22Rv1 (cell line): ENCODE measurements at regions not wholly inside any gene's neighbourhood (a gene's known extent, or its start where the extent isn't known, plus 50 kb on each side); places are given as distances from the start of the nearest gene placed in this dataset.

Experiments used
- H3K27ac ChIP-seq: fragments of 450-650 bp; 2 replicates; pipeline ENCODE4 v1.5.1; 2017
- ZFX ChIP-seq: fragments of 450-650 bp; IDR thresholded peaks from 2 replicates; pipeline ENCODE4 v1.6.1; 2017; ENCODE audit warnings: antibody characterized with exemption, borderline replicate concordance
- TF ChIP-seq, protein P1 (sequence below): fragments of 450-650 bp; IDR thresholded peaks from 2 replicates; pipeline ENCODE4 v1.5.1; 2017; ENCODE audit warnings: mild to moderate bottlenecking

DNA sequence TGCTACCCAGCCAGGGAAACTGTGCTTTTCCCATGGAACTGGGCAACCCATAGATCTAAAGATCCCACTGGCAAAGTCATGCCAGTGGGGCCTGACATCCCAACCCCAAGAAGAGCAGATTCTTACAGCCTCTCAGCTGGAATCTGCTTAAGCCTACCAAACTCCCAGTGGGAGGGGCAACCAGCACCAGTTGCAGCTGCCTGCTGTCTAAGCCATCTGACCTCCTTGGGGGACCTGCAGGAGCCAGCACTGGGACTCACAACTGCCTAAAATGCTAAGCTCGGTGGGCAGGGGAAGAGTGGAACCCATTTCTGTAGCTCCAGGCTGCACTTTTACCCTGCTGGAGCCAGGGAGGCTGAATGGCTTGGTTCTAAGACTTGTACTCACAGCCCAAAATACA is 770.7 kb upstream of the SLC8A1 start:
- H3K27ac ChIP-seq = no peak overlapping the region
- no peak for TF ChIP-seq ZFX
- TF ChIP-seq, protein P1, sequence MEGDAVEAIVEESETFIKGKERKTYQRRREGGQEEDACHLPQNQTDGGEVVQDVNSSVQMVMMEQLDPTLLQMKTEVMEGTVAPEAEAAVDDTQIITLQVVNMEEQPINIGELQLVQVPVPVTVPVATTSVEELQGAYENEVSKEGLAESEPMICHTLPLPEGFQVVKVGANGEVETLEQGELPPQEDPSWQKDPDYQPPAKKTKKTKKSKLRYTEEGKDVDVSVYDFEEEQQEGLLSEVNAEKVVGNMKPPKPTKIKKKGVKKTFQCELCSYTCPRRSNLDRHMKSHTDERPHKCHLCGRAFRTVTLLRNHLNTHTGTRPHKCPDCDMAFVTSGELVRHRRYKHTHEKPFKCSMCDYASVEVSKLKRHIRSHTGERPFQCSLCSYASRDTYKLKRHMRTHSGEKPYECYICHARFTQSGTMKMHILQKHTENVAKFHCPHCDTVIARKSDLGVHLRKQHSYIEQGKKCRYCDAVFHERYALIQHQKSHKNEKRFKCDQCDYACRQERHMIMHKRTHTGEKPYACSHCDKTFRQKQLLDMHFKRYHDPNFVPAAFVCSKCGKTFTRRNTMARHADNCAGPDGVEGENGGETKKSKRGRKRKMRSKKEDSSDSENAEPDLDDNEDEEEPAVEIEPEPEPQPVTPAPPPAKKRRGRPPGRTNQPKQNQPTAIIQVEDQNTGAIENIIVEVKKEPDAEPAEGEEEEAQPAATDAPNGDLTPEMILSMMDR = no peak

DNA sequence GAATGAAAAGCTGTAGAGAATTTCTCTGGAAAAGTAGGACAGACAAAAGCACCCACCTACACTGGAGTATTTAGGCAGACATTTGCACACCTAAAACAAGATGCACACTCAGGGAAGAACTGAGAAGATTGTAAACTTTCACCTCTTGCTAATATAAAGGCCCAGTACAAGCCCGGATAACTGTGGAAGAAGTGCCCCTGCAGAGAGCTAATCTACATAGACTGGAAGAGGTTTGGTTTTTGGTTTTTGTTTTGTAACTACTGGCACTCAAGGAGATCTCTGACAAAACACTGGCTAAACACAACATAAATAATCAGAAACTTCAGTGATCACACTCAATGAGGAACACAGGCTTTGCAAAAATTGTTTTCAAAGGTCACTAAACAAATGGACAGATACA is 782.2 kb upstream of the SLC8A1 start:
- TF ChIP-seq, protein P1 = no peak
- TF ChIP-seq ZFX = no peak
- no peak overlapping the region for H3K27ac ChIP-seq

DNA sequence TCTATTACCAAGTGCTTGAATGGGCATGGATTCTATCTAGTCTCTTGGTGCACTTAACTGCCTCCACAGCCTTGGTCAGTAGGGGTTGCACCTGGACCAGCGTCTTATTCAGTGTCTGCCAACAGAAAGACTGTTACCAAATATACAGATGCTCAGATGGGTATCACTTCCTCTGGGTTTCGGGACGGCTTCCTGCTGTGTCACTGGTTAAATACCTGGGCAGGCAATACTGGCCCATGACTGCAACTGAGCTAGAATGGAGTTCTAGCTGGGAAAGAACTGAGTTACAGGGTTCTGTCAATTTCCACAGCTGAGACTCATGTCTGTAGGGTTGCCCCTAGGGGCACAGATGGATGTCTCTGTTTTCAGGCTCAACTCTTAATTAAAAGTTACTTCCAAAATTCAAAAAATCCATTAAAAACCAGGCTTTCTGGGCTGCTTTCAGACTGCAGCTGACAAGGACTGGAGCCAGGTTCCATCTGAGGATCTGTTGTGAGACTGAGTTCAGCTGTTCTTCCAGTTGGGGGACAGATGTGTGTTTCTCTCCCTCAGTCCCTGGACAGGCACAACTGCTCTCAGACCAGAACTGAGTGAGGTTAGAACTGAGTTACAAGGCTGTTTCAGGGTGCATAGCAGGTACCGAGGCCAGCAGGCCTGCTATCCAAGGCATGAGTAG is 789.6 kb upstream of the SLC8A1 start:
- TF ChIP-seq ZFX = no peak
- TF ChIP-seq, protein P1 = no peak
- no peak overlapping the region for H3K27ac ChIP-seq

DNA sequence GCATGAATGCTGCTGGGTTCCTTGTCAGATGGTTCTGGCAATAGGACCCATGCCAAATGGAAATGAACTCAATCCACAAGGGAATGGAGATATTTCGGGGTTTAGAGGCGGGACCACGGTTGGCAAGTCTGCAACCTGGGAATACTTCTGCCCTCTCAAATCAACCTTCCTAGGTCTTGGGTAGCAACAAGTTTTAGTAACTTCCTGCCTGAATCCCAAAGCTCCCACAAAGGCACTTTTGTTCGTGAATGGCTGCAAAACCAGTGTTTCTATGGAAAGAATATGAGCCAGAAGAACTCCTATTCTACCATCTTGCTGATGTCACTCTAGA is 790.1 kb upstream of the SLC8A1 start:
- TF ChIP-seq, protein P1 = no peak
- no peak for TF ChIP-seq ZFX
- H3K27ac ChIP-seq = no peak overlapping the region

DNA sequence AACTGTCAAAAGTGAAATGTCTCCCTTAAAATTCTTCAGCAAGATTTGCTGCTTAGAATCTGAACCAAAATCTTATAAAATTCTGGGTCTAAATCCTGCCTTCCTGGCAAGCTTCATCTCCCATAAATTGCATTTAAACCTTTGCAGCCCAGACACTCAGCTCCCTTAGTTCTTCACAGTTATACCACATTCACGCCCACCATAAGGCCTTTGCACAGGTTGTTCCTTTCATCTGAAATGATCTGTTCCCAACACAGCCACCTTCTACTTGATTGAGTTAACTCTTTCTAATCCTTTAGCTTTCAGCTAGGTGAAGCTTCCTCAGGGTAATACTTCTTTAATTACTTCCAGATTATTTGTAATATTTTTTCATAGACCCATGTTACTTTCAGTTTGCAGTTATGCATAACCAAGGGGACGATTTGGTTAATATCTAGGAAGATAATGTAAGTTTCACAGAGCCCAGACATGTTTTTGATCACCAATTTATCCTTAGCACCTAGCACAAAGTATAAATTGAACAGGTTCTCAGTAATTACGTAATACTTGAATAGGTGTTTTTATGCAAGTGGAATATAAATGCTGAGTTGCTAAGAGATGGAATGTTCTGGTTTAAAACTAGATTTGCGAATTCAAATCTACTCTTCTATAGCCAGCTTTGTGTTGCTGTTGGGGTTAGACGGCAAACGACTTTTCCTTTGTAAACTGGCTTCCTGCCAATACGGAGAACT is 779.7 kb upstream of the PKDCC start:
- TF ChIP-seq, protein P1 = no peak
- no peak for TF ChIP-seq ZFX
- H3K27ac ChIP-seq = no peak overlapping the region

DNA sequence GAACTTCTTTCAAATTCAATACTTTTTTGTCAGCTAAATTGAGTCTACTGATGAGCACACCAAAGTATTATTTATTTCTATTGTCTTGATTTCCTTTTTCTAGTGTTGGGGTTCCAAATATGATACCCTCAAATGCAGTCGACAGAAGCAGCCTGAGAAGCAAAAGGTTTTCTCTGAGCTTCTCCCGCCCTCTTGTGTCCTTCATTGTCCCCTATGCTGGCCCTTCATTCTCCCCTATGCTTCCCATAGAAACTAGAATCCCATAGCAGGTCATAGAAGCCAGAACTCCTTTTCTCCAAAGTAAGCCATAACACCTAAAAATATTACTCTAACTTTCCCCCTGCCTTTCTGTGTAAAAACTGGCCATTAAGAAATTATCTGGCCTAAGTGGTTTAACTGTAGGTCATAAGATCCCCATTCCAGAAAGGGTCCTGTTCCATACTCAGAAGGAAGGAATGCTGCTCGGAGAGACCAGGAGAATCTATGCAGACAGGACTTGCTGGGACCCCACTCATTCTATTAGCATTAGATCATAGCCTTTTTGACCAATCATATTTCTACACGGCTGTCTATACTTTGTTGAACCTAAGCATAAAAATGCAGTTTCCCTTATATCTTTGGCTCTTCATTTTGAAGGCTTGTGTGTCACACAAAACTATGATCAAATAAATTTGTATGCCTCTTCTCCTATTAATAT is 764.6 kb upstream of the PKDCC start:
- no peak overlapping the region for H3K27ac ChIP-seq
- TF ChIP-seq ZFX = no peak
- TF ChIP-seq, protein P1 = no peak

DNA sequence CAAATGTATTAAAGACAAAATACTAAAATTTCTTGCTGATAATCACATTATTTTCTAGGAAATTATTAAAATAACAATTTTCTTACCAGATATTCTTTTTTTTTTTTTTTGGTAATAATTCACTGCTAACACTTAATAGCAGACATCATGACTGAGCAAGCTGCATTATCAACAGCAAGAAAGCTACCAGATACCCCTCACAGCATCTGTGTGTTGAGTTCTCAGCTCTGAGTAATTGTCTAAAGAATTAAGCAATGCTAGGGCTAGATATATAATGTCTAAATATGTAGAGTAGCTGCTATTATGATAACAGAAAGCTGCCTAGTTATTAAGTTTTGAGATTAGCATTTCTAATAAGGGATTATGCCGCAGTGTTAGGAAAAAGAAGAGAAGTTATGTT is 754.3 kb upstream of the PKDCC start:
- TF ChIP-seq, protein P1 = no peak
- no peak for TF ChIP-seq ZFX
- no peak overlapping the region for H3K27ac ChIP-seq
